GM12874 (cell line): ENCODE measurements at regions not wholly inside any gene's neighbourhood (a gene's known extent, or its start where the extent isn't known, plus 50 kb on each side); places are given as distances from the start of the nearest gene placed in this dataset.
A peak's percentile ranks its signal among the peaks of the same experiment; 100 is the strongest.

Source experiments
- CTCF ChIP-seq: IDR thresholded peaks from 2 replicates; pipeline ENCODE4 v1.5.1; 2011; ENCODE audit warnings: low read depth, mild to moderate bottlenecking, control low read depth, low read length, moderate library complexity; ENCODE audit not compliant: insufficient read depth

- no peak for TF ChIP-seq CTCF
These were observed 743.8 kb upstream of the SLC10A2 start for GRCh38 chr13:103810026-103810425.

GRCh38 chr13:103805771-103806170 is 739.6 kb upstream of the SLC10A2 start:
- no peak for TF ChIP-seq CTCF

DNA sequence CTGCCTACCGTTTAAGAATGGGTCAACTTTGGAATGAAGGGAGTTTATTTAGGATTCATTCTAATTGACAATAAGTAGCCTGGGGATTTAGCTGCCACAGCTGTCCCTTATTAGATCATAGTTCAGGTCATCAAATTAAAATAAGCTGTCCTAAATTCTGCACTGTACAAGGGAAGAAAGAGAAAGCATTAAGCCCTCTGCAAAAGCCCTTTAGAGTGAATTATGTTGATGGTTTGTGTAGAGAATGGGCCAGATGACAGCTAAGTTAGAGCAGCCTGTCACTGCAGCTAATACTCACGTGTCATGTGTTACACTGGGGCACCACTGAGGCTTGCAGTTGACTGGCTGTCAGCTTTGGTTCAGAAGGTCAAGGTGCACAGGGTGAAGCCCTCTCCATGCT is 737.1 kb upstream of the SLC10A2 start:
- TF ChIP-seq CTCF = no peak

DNA sequence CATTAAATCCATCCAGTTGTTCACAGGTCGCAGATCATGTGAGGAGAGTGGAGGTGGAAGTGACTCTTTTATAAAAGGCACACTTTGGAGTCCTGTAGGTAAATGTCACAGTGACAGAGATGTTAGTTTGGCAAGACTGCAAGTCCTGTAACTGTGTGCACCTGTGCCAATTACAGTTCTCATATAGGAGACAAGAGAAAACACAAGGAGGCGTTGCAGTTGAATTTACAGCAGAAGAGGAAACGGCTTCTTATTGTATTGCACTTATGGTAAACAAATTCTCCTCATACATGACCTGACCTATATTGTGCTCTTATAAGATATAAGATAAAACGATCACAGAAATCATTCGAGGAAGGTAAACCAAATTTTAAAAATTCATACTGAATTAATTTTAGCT is 732.8 kb upstream of the SLC10A2 start:
- TF ChIP-seq CTCF = no peak

GRCh38 chr13:103795892-103796478 is 729.8 kb upstream of the SLC10A2 start:
- no peak for TF ChIP-seq CTCF

GRCh38 chr13:103794526-103794925 is 728.3 kb upstream of the SLC10A2 start:
- no peak for TF ChIP-seq CTCF

DNA sequence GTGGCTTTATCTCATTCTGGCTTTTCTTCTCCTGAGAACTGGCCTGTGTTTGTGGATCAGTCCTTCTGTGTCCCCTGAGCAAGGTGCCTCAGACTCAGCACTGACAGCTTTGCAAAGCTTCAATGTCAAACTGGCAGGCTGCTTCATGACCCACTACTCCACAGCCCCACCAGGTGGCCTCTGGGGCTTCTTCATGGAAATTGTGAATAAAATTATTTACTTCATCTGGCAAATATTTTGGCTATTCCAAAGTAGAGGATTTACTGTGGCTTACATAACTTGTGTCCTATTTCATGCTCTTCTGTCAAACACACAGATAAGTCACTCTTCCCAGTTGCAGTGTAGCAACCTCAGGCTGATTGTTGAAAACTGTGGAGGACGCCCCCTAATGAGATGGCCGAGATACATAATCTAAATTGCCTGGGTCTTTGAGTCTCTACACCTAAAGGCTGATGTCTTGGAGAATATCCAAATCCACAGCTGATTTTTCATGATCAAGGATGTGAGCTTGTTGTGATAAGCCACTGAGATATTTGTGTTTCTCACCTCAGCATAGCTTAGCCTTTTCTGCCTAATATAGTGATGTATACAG is 721.9 kb upstream of the SLC10A2 start:
- TF ChIP-seq CTCF = peak; percentile 20; the same call in 1 of the 2 replicates
